Neural crest cell (in vitro differentiated cells): ENCODE measurements at regions not wholly inside any gene's neighbourhood (a gene's known extent, or its start where the extent isn't known, plus 50 kb on each side); places are given as distances from the start of the nearest gene placed in this dataset.
"Not testable (repeated sequence)": the region's sequence is repeated elsewhere in the genome, so short reads cannot be mapped to it uniquely, and the experiment has no call there.

ENCODE experiments used
- DNase-seq: peaks from one replicate; pipeline ENCODE4 v3.0.0; 2021; ENCODE audit warnings: low read depth, mixed read lengths, low spot score
- H3K27ac Mint-ChIP-seq: one replicate; pipeline ENCODE4 v1.8.0; 2021; ENCODE audit warnings: mild to moderate bottlenecking, mixed read lengths; ENCODE audit not compliant: unreplicated experiment
- H3K27me3 Mint-ChIP-seq: 2 replicates; pipeline ENCODE4 v1.8.0; 2021; ENCODE audit warnings: low read depth, mild to moderate bottlenecking, mixed read lengths
- H3K36me3 Mint-ChIP-seq: 2 replicates; pipeline ENCODE4 v1.8.0; 2021; ENCODE audit warnings: low read depth, mild to moderate bottlenecking, mixed read lengths
- H3K4me1 Mint-ChIP-seq: 2 replicates; pipeline ENCODE4 v1.8.0; 2021; ENCODE audit warnings: mixed read lengths
- H3K4me3 Mint-ChIP-seq: one replicate; pipeline ENCODE4 v1.8.0; 2021; ENCODE audit warnings: mild to moderate bottlenecking, mixed read lengths
- H3K9me3 Mint-ChIP-seq: 2 replicates; pipeline ENCODE4 v1.8.0; 2021; ENCODE audit warnings: mixed read lengths
- CTCF ChIP-seq: fragments of 200-600 bp; sonication (generic); conservative IDR thresholded peaks from 2 replicates; pipeline ENCODE4 v1.5.0; 2021; ENCODE audit warnings: antibody characterized with exemption, mild to moderate bottlenecking

- no peak for TF ChIP-seq CTCF
- H3K4me1 Mint-ChIP-seq, result peaks cover 15% of the 10 kb centered on the region
- DNase-seq, result no peak
- no peak overlapping the region for H3K27ac Mint-ChIP-seq
- peaks cover 2% of the 10 kb centered on the region for H3K36me3 Mint-ChIP-seq
- no peak overlapping the region for H3K4me3 Mint-ChIP-seq
- peaks cover 3% of the 10 kb centered on the region for H3K27me3 Mint-ChIP-seq
- no peaks in the 10 kb centered on the region for H3K9me3 Mint-ChIP-seq
Measured at GRCh38 chr7:3138997-3139396, 95.3 kb upstream of the CARD11 start.

- Mint-ChIP-seq H3K27me3 (peaks cover 3% of the 10 kb centered on the region), H3K27ac (no peak overlapping the region), H3K9me3 (no peaks in the 10 kb centered on the region), H3K4me1 (peaks cover 11% of the 10 kb centered on the region), H3K4me3 (no peak overlapping the region), H3K36me3 (peaks cover 2% of the 10 kb centered on the region)
- no peak for TF ChIP-seq CTCF
- no peak for DNase-seq
Measured at GRCh38 chr7:3140834-3141233, 97.2 kb upstream of the CARD11 start.

- DNase-seq, result no peak
- peaks cover 1% of the 10 kb centered on the region for H3K27me3 Mint-ChIP-seq
- peaks cover 11% of the 10 kb centered on the region for H3K4me1 Mint-ChIP-seq
- peaks cover 2% of the 10 kb centered on the region for H3K36me3 Mint-ChIP-seq
- no peak overlapping the region for H3K27ac Mint-ChIP-seq
- H3K4me3 Mint-ChIP-seq, result no peak overlapping the region
- no peaks in the 10 kb centered on the region for H3K9me3 Mint-ChIP-seq
- TF ChIP-seq CTCF, result no peak
Measured at GRCh38 chr7:3141326-3141725, 97.7 kb upstream of the CARD11 start.

GRCh38 chr7:3143869-3144775, 100.5 kb upstream of the CARD11 start:
- no peak overlapping the region for H3K27ac Mint-ChIP-seq
- TF ChIP-seq CTCF, result no peak
- peaks cover 11% of the 10 kb centered on the region for H3K4me1 Mint-ChIP-seq
- no peak overlapping the region for H3K4me3 Mint-ChIP-seq
- no peak for DNase-seq
- no peaks in the 10 kb centered on the region for H3K36me3 Mint-ChIP-seq
- no peaks in the 10 kb centered on the region for H3K27me3 Mint-ChIP-seq
- no peaks in the 10 kb centered on the region for H3K9me3 Mint-ChIP-seq

- not testable (repeated sequence) for DNase-seq, H3K27me3 Mint-ChIP-seq, H3K9me3 Mint-ChIP-seq, H3K27ac Mint-ChIP-seq, H3K36me3 Mint-ChIP-seq, H3K4me3 Mint-ChIP-seq
- peaks cover 11% of the 10 kb centered on the region for H3K4me1 Mint-ChIP-seq
Measured at GRCh38 chr7:3144776-3145125, 101.1 kb upstream of the CARD11 start.

GRCh38 chr7:3146571-3147226, 103.0 kb upstream of the CARD11 start:
- Mint-ChIP-seq H3K27me3 (no peaks in the 10 kb centered on the region), H3K4me3 (no peak overlapping the region), H3K27ac (no peak overlapping the region), H3K4me1 (peaks cover 11% of the 10 kb centered on the region), H3K9me3 (no peaks in the 10 kb centered on the region), H3K36me3 (no peaks in the 10 kb centered on the region)
- TF ChIP-seq CTCF, result no peak
- DNase-seq, result no peak

- not testable (repeated sequence) for H3K36me3 Mint-ChIP-seq, DNase-seq, H3K4me3 Mint-ChIP-seq, H3K27ac Mint-ChIP-seq, H3K27me3 Mint-ChIP-seq, H3K9me3 Mint-ChIP-seq
- H3K4me1 Mint-ChIP-seq, result peaks cover 11% of the 10 kb centered on the region
Measured at GRCh38 chr7:3148471-3148870, 104.8 kb upstream of the CARD11 start.
